Tibial nerve (tissue), 4 donors: ENCODE measurements at regions not wholly inside any gene's neighbourhood (a gene's known extent, or its start where the extent isn't known, plus 50 kb on each side); places are given as distances from the start of the nearest gene placed in this dataset.

Experiments
- EP300 ChIP-seq, 2 donors: sonication (generic); formaldehyde crosslinking; IDR thresholded peaks; one replicate each; pipeline ENCODE4 v1.6.1; 2017; ENCODE audit warnings: antibody characterized with exemption in 2 of 2, mild to moderate bottlenecking in 1 of 2
- POLR2A ChIP-seq, 2 donors: fragments of 450-650 bp; IDR thresholded peaks; one replicate each; pipeline ENCODE4 v1.6.1; 2017; ENCODE audit warnings: antibody characterized with exemption in 2 of 2, mild to moderate bottlenecking in 2 of 2, moderate library complexity in 2 of 2
- TF ChIP-seq, protein P1 (sequence below), 5 experiments: fragments of 200-600 bp in 3 of 5; fragments of 450-650 bp in 2 of 5; sonication (generic) in 3 of 5; IDR thresholded peaks; one replicate each; pipeline ENCODE4 v1.5.1; 2016 to 2019; ENCODE audit warnings: antibody characterized with exemption in 5 of 5, mild to moderate bottlenecking in 3 of 5, moderate library complexity in 2 of 5

- TF ChIP-seq, protein P1, sequence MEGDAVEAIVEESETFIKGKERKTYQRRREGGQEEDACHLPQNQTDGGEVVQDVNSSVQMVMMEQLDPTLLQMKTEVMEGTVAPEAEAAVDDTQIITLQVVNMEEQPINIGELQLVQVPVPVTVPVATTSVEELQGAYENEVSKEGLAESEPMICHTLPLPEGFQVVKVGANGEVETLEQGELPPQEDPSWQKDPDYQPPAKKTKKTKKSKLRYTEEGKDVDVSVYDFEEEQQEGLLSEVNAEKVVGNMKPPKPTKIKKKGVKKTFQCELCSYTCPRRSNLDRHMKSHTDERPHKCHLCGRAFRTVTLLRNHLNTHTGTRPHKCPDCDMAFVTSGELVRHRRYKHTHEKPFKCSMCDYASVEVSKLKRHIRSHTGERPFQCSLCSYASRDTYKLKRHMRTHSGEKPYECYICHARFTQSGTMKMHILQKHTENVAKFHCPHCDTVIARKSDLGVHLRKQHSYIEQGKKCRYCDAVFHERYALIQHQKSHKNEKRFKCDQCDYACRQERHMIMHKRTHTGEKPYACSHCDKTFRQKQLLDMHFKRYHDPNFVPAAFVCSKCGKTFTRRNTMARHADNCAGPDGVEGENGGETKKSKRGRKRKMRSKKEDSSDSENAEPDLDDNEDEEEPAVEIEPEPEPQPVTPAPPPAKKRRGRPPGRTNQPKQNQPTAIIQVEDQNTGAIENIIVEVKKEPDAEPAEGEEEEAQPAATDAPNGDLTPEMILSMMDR (IDR thresholded peaks at IDR 0.05), result no peak
- TF ChIP-seq EP300 (IDR thresholded peaks at IDR 0.05) (no peak), POLR2A (IDR thresholded peaks at IDR 0.05) (no peak)
These were observed 198.8 kb downstream of the MTERF1 start for GRCh38 chr7:91681718-91682117.
